IPS-15b (cell line): ENCODE measurements at regions not wholly inside any gene's neighbourhood (a gene's known extent, or its start where the extent isn't known, plus 50 kb on each side); places are given as distances from the start of the nearest gene placed in this dataset.

Experiments used
- H3K27me3 ChIP-seq: one replicate; pipeline ENCODE4 v1.6.1; 2013; ENCODE audit warnings: low read length; ENCODE audit not compliant: control insufficient read depth, insufficient read depth
- H3K36me3 ChIP-seq: one replicate; pipeline ENCODE4 v1.6.1; 2013; ENCODE audit warnings: low read length; ENCODE audit not compliant: control insufficient read depth, insufficient read depth
- H3K4me1 ChIP-seq: one replicate; pipeline ENCODE4 v1.6.1; 2013; ENCODE audit warnings: mild to moderate bottlenecking, low read length; ENCODE audit not compliant: control insufficient read depth, insufficient read depth
- H3K4me3 ChIP-seq: one replicate; pipeline ENCODE4 v1.5.1; 2013; ENCODE audit warnings: low read depth, low read length
- H3K9ac ChIP-seq: one replicate; pipeline ENCODE4 v1.6.1; 2013; ENCODE audit warnings: low read depth, mild to moderate bottlenecking, low read length
- H3K9me3 ChIP-seq: one replicate; pipeline ENCODE4 v1.6.1; 2013; ENCODE audit warnings: mild to moderate bottlenecking, low read length; ENCODE audit not compliant: control insufficient read depth, insufficient read depth

GRCh38 chr5:68161156-68161555 lies 54.4 kb upstream of the PIK3R1 start:
- Histone ChIP-seq H3K4me3 (no peak overlapping the region), H3K4me1 (no peaks in the 10 kb centered on the region)

GRCh38 chr5:68159224-68159951 lies 56.2 kb upstream of the PIK3R1 start:
- no peaks in the 10 kb centered on the region for H3K4me1 ChIP-seq
- no peak overlapping the region for H3K9ac ChIP-seq
- H3K27me3 ChIP-seq = no peaks in the 10 kb centered on the region
- no peak overlapping the region for H3K4me3 ChIP-seq
- no peaks in the 10 kb centered on the region for H3K9me3 ChIP-seq
- H3K36me3 ChIP-seq = no peaks in the 10 kb centered on the region

More at GRCh38 chr5:68161156-68161555, 54.4 kb upstream of the PIK3R1 start:
- Histone ChIP-seq H3K36me3 (no peaks in the 10 kb centered on the region), H3K27me3 (no peaks in the 10 kb centered on the region), H3K9me3 (no peaks in the 10 kb centered on the region), H3K9ac (no peak overlapping the region)

GRCh38 chr5:68155940-68156339 lies 59.6 kb upstream of the PIK3R1 start:
- Histone ChIP-seq H3K9ac (no peak overlapping the region), H3K36me3 (no peaks in the 10 kb centered on the region), H3K4me3 (no peak overlapping the region), H3K4me1 (no peaks in the 10 kb centered on the region), H3K27me3 (no peaks in the 10 kb centered on the region), H3K9me3 (no peaks in the 10 kb centered on the region)

- Histone ChIP-seq H3K9me3 (no peaks in the 10 kb centered on the region), H3K4me1 (no peaks in the 10 kb centered on the region), H3K9ac (no peak overlapping the region), H3K36me3 (no peaks in the 10 kb centered on the region), H3K27me3 (no peaks in the 10 kb centered on the region), H3K4me3 (no peak overlapping the region)
Observed at GRCh38 chr5:68154119-68154857, 61.3 kb upstream of the PIK3R1 start.

GRCh38 chr5:68151812-68152211 lies 63.7 kb upstream of the PIK3R1 start:
- Histone ChIP-seq H3K9me3 (no peaks in the 10 kb centered on the region), H3K9ac (no peak overlapping the region)

GRCh38 chr5:68149189-68149588 lies 66.4 kb upstream of the PIK3R1 start:
- Histone ChIP-seq H3K4me3 (no peak overlapping the region), H3K36me3 (no peaks in the 10 kb centered on the region), H3K9me3 (no peaks in the 10 kb centered on the region), H3K4me1 (no peaks in the 10 kb centered on the region), H3K27me3 (no peaks in the 10 kb centered on the region), H3K9ac (no peak overlapping the region)

More at GRCh38 chr5:68151812-68152211, 63.7 kb upstream of the PIK3R1 start:
- no peaks in the 10 kb centered on the region for H3K4me1 ChIP-seq
- H3K36me3 ChIP-seq = no peaks in the 10 kb centered on the region
- H3K4me3 ChIP-seq = no peak overlapping the region
- H3K27me3 ChIP-seq = no peaks in the 10 kb centered on the region

- H3K9ac ChIP-seq = no peak overlapping the region
- H3K36me3 ChIP-seq = no peaks in the 10 kb centered on the region
- no peaks in the 10 kb centered on the region for H3K4me1 ChIP-seq
- H3K4me3 ChIP-seq = no peak overlapping the region
- no peaks in the 10 kb centered on the region for H3K27me3 ChIP-seq
- no peaks in the 10 kb centered on the region for H3K9me3 ChIP-seq
Observed at GRCh38 chr5:68148096-68148495, 67.5 kb upstream of the PIK3R1 start.

- no peak overlapping the region for H3K9ac ChIP-seq
- H3K9me3 ChIP-seq = no peaks in the 10 kb centered on the region
- H3K36me3 ChIP-seq = no peaks in the 10 kb centered on the region
- H3K27me3 ChIP-seq = no peaks in the 10 kb centered on the region
- no peaks in the 10 kb centered on the region for H3K4me1 ChIP-seq
- H3K4me3 ChIP-seq = no peak overlapping the region
Observed at GRCh38 chr5:68147659-68148058, 67.9 kb upstream of the PIK3R1 start.

- Histone ChIP-seq H3K27me3 (no peaks in the 10 kb centered on the region), H3K4me1 (no peaks in the 10 kb centered on the region), H3K36me3 (no peaks in the 10 kb centered on the region), H3K9me3 (no peaks in the 10 kb centered on the region), H3K4me3 (no peak overlapping the region), H3K9ac (no peak overlapping the region)
Observed at GRCh38 chr5:68141494-68141893, 74.1 kb upstream of the PIK3R1 start.

GRCh38 chr5:68140763-68141162 lies 74.8 kb upstream of the PIK3R1 start:
- no peaks in the 10 kb centered on the region for H3K36me3 ChIP-seq
- no peak overlapping the region for H3K9ac ChIP-seq
- H3K9me3 ChIP-seq = no peaks in the 10 kb centered on the region
- no peaks in the 10 kb centered on the region for H3K4me1 ChIP-seq
- H3K4me3 ChIP-seq = no peak overlapping the region
- no peaks in the 10 kb centered on the region for H3K27me3 ChIP-seq

- H3K4me3 ChIP-seq = no peak overlapping the region
- H3K36me3 ChIP-seq = no peaks in the 10 kb centered on the region
- H3K9me3 ChIP-seq = no peaks in the 10 kb centered on the region
- no peaks in the 10 kb centered on the region for H3K27me3 ChIP-seq
- H3K9ac ChIP-seq = no peak overlapping the region
- H3K4me1 ChIP-seq = no peaks in the 10 kb centered on the region
Observed at GRCh38 chr5:68139611-68140441, 75.7 kb upstream of the PIK3R1 start.
